Thoracic aorta (tissue), 2 donors: ENCODE measurements at regions not wholly inside any gene's neighbourhood (a gene's known extent, or its start where the extent isn't known, plus 50 kb on each side); places are given as distances from the start of the nearest gene placed in this dataset.

ENCODE experiments used
- ATAC-seq: fragments of 150-250 bp; one replicate; pipeline ENCODE4 v1.8.0; 2017; ENCODE audit warnings: low read depth; ENCODE audit not compliant: insufficient number of reproducible peaks, low FRiP score
- DNase-seq: peaks from one replicate; pipeline ENCODE4 v3.0.0-alpha.2; 2020; ENCODE audit warnings: low spot score
- H3K27ac ChIP-seq, 2 donors: fragments of 200-600 bp; sonication (generic); 1 replicate in 1 of 2; 2 replicates in 1 of 2; pipeline ENCODE4 v1.5.1; 2016; ENCODE audit warnings: mild to moderate bottlenecking in 2 of 2, moderate library complexity in 2 of 2
- H3K27me3 ChIP-seq: fragments of 200-600 bp; sonication (generic); replicated peaks from 2 replicates; pipeline ENCODE4 v1.6.0; 2016; ENCODE audit warnings: mild to moderate bottlenecking; ENCODE audit not compliant: insufficient read depth
- H3K36me3 ChIP-seq: fragments of 200-600 bp; sonication (generic); one replicate; pipeline ENCODE4 v1.5.1; 2016
- H3K4me1 ChIP-seq, 2 donors: fragments of 200-600 bp; sonication (generic); 1 replicate in 1 of 2; 2 replicates in 1 of 2; pipeline versions ENCODE4 v1.5.1 to v1.6.0; 2016; ENCODE audit warnings: low read depth in 2 of 2, mild to moderate bottlenecking in 1 of 2; ENCODE audit not compliant: control insufficient read depth in 1 of 2
- H3K4me3 ChIP-seq: fragments of 200-600 bp; sonication (generic); 2 replicates; pipeline ENCODE4 v1.5.1; 2016; ENCODE audit warnings: mild to moderate bottlenecking
- H3K9me3 ChIP-seq: fragments of 200-600 bp; sonication (generic); 2 replicates; pipeline ENCODE4 v1.5.1; 2016
- TF ChIP-seq, protein P1 (sequence below): fragments of 200-600 bp; sonication (generic); IDR thresholded peaks from one replicate; pipeline ENCODE4 v1.5.1; 2019; ENCODE audit warnings: antibody characterized with exemption

DNA sequence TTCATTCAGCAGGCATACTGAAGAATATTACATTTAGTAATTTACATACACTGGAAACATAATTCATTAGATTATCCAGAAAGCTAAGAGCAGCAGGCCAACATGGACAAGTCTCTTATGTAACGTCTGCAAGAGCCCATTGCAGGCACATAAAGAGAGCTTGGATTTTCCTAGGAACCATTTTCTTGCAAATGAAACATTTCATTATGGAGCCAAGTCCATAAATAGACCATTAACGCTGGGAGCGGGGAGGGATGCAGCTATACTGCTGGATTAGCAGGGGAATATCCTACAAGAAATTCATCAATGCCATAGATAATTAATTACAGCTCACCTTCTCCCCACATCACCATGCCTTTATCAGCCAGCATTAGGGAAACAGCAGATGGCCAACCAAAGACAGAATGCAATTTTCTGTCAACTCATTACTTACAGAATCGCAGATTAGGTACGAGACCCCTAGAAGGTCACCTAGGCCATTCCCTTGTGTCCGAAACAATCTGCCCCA, 170.4 kb downstream of the C1D start:
- H3K4me1 ChIP-seq, result peaks cover 14 to 41% of the 10 kb centered on the region in 2 donors
- no peak for ATAC-seq
- TF ChIP-seq, protein P1, sequence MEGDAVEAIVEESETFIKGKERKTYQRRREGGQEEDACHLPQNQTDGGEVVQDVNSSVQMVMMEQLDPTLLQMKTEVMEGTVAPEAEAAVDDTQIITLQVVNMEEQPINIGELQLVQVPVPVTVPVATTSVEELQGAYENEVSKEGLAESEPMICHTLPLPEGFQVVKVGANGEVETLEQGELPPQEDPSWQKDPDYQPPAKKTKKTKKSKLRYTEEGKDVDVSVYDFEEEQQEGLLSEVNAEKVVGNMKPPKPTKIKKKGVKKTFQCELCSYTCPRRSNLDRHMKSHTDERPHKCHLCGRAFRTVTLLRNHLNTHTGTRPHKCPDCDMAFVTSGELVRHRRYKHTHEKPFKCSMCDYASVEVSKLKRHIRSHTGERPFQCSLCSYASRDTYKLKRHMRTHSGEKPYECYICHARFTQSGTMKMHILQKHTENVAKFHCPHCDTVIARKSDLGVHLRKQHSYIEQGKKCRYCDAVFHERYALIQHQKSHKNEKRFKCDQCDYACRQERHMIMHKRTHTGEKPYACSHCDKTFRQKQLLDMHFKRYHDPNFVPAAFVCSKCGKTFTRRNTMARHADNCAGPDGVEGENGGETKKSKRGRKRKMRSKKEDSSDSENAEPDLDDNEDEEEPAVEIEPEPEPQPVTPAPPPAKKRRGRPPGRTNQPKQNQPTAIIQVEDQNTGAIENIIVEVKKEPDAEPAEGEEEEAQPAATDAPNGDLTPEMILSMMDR, result no peak
- no peaks in the 10 kb centered on the region for H3K27me3 ChIP-seq
- no peaks in the 10 kb centered on the region for H3K9me3 ChIP-seq
- H3K36me3 ChIP-seq, result no peaks in the 10 kb centered on the region
- no peak overlapping the region for H3K4me3 ChIP-seq
- no peak for DNase-seq
- peak overlapping the region; percentile 72 to 80 for H3K27ac ChIP-seq

GRCh38 chr2:67895227-67895941, 167.4 kb downstream of the C1D start:
- ATAC-seq, result no peak
- TF ChIP-seq, protein P1, result no peak
- no peaks in the 10 kb centered on the region for H3K36me3 ChIP-seq
- H3K27me3 ChIP-seq, result no peaks in the 10 kb centered on the region
- H3K4me3 ChIP-seq, result no peak overlapping the region
- DNase-seq, result no peak
- H3K4me1 ChIP-seq, result peaks cover 10 to 27% of the 10 kb centered on the region in 2 donors
- H3K27ac ChIP-seq, result no peak overlapping the region
- no peaks in the 10 kb centered on the region for H3K9me3 ChIP-seq

GRCh38 chr2:67896076-67896475, 166.7 kb downstream of the C1D start:
- ATAC-seq, result no peak
- no peak overlapping the region for H3K27ac ChIP-seq
- no peak for DNase-seq
- H3K36me3 ChIP-seq, result no peaks in the 10 kb centered on the region
- H3K9me3 ChIP-seq, result no peaks in the 10 kb centered on the region
- H3K4me1 ChIP-seq, result peaks cover 10 to 27% of the 10 kb centered on the region in 2 donors
- no peak overlapping the region for H3K4me3 ChIP-seq
- no peaks in the 10 kb centered on the region for H3K27me3 ChIP-seq
- TF ChIP-seq, protein P1, result no peak

DNA sequence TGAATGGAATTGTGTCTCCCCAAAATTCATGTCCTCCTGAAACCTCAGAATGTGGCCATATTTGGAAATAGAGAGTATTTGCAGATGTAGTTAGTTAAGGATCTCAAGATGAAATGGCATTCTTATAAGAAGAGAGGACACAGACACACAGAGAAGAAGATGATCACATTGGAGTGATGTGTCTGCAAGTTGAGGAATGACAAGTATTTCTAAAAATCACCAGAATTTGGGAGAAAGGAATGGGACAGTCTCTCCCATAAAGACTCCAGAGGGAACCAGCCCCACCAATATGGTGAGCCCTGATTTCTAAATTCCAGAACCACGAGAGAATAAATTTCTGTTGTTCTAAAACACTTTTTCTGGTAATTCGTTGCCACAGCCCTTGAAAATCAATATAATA, 166.3 kb downstream of the C1D start:
- Histone ChIP-seq H3K36me3 (no peaks in the 10 kb centered on the region), H3K9me3 (no peaks in the 10 kb centered on the region), H3K4me3 (no peak overlapping the region), H3K27ac (no peak overlapping the region), H3K27me3 (no peaks in the 10 kb centered on the region), H3K4me1 (peaks cover 10 to 27% of the 10 kb centered on the region in 2 donors)
- no peak for DNase-seq
- TF ChIP-seq, protein P1, result no peak
- no peak for ATAC-seq

- Histone ChIP-seq H3K27me3 (no peaks in the 10 kb centered on the region), H3K9me3 (no peaks in the 10 kb centered on the region), H3K27ac (no peak overlapping the region), H3K4me3 (no peak overlapping the region), H3K36me3 (no peaks in the 10 kb centered on the region), H3K4me1 (peaks cover under 1 to 7% of the 10 kb centered on the region in 2 donors)
- TF ChIP-seq, protein P1, result no peak
- DNase-seq (no peak), ATAC-seq (no peak)
Observed at GRCh38 chr2:67898595-67898994, 164.2 kb downstream of the C1D start.
